WTC11 (cell line): ENCODE measurements at regions not wholly inside any gene's neighbourhood (a gene's known extent, or its start where the extent isn't known, plus 50 kb on each side); places are given as distances from the start of the nearest gene placed in this dataset.

Source experiments
- ATAC-seq: fragments of 200-7000 bp; cut with Tn5 transposase; 2 replicates; pipeline ENCODE4 v1.10.0; 2021; ENCODE audit warnings: mild to moderate bottlenecking, moderate library complexity
- CTCF ChIA-PET: fragments of 300-600 bp; sonication (Branson Sonifier 250); formaldehyde crosslinking; loops from one replicate; lab custom pipeline; 2021; ENCODE audit warnings: antibody characterized with exemption; lab: Charles Lee
- POLR2A ChIA-PET: fragments of 350-600 bp; sonication (Branson Sonifier 250); formaldehyde crosslinking; loops from one replicate; lab custom pipeline; 2021; ENCODE audit warnings: antibody characterized with exemption; lab: Charles Lee
- DNase-seq: peaks from one replicate; pipeline ENCODE4 v3.0.0; 2021; ENCODE audit warnings: low spot score
- H3K27ac Mint-ChIP-seq: 2 replicates; pipeline ENCODE4 v1.8.0; 2021; ENCODE audit warnings: mixed read lengths
- H3K27me3 Mint-ChIP-seq: 2 replicates; pipeline ENCODE4 v1.8.0; 2021; ENCODE audit warnings: low read depth, mild to moderate bottlenecking, moderate library complexity, mixed read lengths
- H3K36me3 Mint-ChIP-seq: 2 replicates; pipeline ENCODE4 v1.8.0; 2021; ENCODE audit warnings: mixed read lengths
- H3K4me1 Mint-ChIP-seq: 2 replicates; pipeline ENCODE4 v1.8.0; 2022; ENCODE audit warnings: mixed read lengths
- H3K4me3 Mint-ChIP-seq: 2 replicates; pipeline ENCODE4 v1.8.0; 2021; ENCODE audit warnings: mild to moderate bottlenecking, moderate library complexity, mixed read lengths
- H3K9me3 Mint-ChIP-seq: 2 replicates; pipeline ENCODE4 v1.8.0; 2021; ENCODE audit warnings: mixed read lengths
- ATF1 ChIP-seq: sonication (generic); formaldehyde crosslinking; IDR thresholded peaks from 2 replicates; pipeline ENCODE4 v1.8.1; 2023; ENCODE audit warnings: mild to moderate bottlenecking, moderate library complexity, missing genetic modification reagents
- ATF2 ChIP-seq: sonication (generic); formaldehyde crosslinking; IDR thresholded peaks from 2 replicates; pipeline ENCODE4 v1.8.1; 2022; ENCODE audit warnings: low read depth, missing genetic modification reagents, borderline replicate concordance
- CBFB ChIP-seq: sonication (generic); formaldehyde crosslinking; IDR thresholded peaks from 2 replicates; pipeline ENCODE4 v1.8.1; 2022; ENCODE audit warnings: mild to moderate bottlenecking, low read depth, missing genetic modification reagents
- E2F1 ChIP-seq: sonication (generic); formaldehyde crosslinking; IDR thresholded peaks from 2 replicates; pipeline ENCODE4 v1.8.0; 2022; ENCODE audit warnings: mild to moderate bottlenecking, missing genetic modification reagents
- FOXP4 ChIP-seq: sonication (generic); formaldehyde crosslinking; IDR thresholded peaks from 2 replicates; pipeline ENCODE4 v1.8.0; 2022; ENCODE audit warnings: mild to moderate bottlenecking, missing genetic modification reagents
- HMGA2 ChIP-seq: fragments of 250-450 bp; sonication (Bioruptor Pico); IDR thresholded peaks from 2 replicates; pipeline ENCODE4 v1.4.0; 2021; ENCODE audit warnings: mild to moderate bottlenecking, moderate library complexity
- JAZF1 ChIP-seq: fragments of 250-450 bp; sonication (Bioruptor Pico); IDR thresholded peaks from 2 replicates; pipeline ENCODE4 v1.9.0; 2021; ENCODE audit warnings: moderate library complexity, mild to moderate bottlenecking, inconsistent platforms
- MYBL2 ChIP-seq: sonication (generic); formaldehyde crosslinking; IDR thresholded peaks from 2 replicates; pipeline ENCODE4 v1.8.1; 2023; ENCODE audit warnings: mild to moderate bottlenecking, moderate library complexity, missing genetic modification reagents
- NFYB ChIP-seq: sonication (generic); formaldehyde crosslinking; conservative IDR thresholded peaks from 2 replicates; pipeline ENCODE4 v1.8.0; 2022; ENCODE audit warnings: low read depth, missing genetic modification reagents
- OVOL2 ChIP-seq: fragments of 250-450 bp; sonication (Bioruptor Pico); IDR thresholded peaks from 2 replicates; pipeline ENCODE4 v1.9.0; 2021; ENCODE audit warnings: mild to moderate bottlenecking, borderline replicate concordance
- PREB ChIP-seq: sonication (generic); formaldehyde crosslinking; IDR thresholded peaks from 2 replicates; pipeline ENCODE4 v1.8.1; 2022; ENCODE audit warnings: mild to moderate bottlenecking, missing genetic modification reagents, moderate library complexity, borderline replicate concordance
- TP53 ChIP-seq: sonication (generic); formaldehyde crosslinking; IDR thresholded peaks from 2 replicates; pipeline ENCODE4 v1.8.1; 2023; ENCODE audit warnings: mild to moderate bottlenecking, missing genetic modification reagents
- ZNF232 ChIP-seq: sonication (generic); formaldehyde crosslinking; IDR thresholded peaks from 2 replicates; pipeline ENCODE4 v1.8.0; 2022; ENCODE audit warnings: mild to moderate bottlenecking, missing genetic modification reagents
- ZNF263 ChIP-seq: sonication (generic); formaldehyde crosslinking; IDR thresholded peaks from 2 replicates; pipeline ENCODE4 v1.8.1; 2022; ENCODE audit warnings: low read depth, mild to moderate bottlenecking, moderate library complexity, missing genetic modification reagents
- ZNF423 ChIP-seq: fragments of 250-450 bp; sonication (Bioruptor Pico); IDR thresholded peaks from 2 replicates; pipeline ENCODE4 v2.1.2; 2022; ENCODE audit warnings: mild to moderate bottlenecking, moderate library complexity
- ZNF512 ChIP-seq: sonication (generic); formaldehyde crosslinking; IDR thresholded peaks from 2 replicates; pipeline ENCODE4 v1.8.1; 2022; ENCODE audit warnings: missing genetic modification reagents, borderline replicate concordance
- TF ChIP-seq, protein P1 (sequence below): sonication (generic); formaldehyde crosslinking; IDR thresholded peaks from 2 replicates; pipeline ENCODE4 v1.8.0; 2023; ENCODE audit warnings: missing genetic modification reagents, mild to moderate bottlenecking, borderline replicate concordance
- TF ChIP-seq, protein P2 (sequence below): sonication (generic); formaldehyde crosslinking; conservative IDR thresholded peaks from 2 replicates; pipeline ENCODE4 v1.8.1; 2023; ENCODE audit warnings: mild to moderate bottlenecking, low read depth, missing genetic modification reagents, moderate library complexity

DNA sequence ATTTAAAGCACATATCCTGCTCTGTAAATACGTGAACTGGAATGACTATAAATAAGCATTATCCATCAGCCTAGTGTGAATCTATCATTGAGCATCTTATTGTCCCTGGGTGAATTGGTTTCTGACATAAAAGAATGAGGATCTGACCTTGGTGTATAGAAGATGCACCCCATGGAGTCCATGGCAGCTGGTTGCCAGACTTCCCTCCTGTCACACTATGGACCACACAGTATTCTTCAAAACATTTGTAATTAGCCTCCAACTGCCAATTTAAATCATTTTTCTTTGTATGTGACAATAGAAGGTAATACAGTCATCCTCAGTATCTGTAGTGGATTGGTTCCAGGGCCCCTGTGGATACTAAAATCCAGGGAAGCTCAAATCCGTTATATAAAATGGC, 238.1 kb upstream of the ZWINT start:
- TF ChIP-seq TP53 (CRISPR knock-in tag), result no peak
- no peak for TF ChIP-seq PREB (CRISPR knock-in tag)
- TF ChIP-seq, protein P1, sequence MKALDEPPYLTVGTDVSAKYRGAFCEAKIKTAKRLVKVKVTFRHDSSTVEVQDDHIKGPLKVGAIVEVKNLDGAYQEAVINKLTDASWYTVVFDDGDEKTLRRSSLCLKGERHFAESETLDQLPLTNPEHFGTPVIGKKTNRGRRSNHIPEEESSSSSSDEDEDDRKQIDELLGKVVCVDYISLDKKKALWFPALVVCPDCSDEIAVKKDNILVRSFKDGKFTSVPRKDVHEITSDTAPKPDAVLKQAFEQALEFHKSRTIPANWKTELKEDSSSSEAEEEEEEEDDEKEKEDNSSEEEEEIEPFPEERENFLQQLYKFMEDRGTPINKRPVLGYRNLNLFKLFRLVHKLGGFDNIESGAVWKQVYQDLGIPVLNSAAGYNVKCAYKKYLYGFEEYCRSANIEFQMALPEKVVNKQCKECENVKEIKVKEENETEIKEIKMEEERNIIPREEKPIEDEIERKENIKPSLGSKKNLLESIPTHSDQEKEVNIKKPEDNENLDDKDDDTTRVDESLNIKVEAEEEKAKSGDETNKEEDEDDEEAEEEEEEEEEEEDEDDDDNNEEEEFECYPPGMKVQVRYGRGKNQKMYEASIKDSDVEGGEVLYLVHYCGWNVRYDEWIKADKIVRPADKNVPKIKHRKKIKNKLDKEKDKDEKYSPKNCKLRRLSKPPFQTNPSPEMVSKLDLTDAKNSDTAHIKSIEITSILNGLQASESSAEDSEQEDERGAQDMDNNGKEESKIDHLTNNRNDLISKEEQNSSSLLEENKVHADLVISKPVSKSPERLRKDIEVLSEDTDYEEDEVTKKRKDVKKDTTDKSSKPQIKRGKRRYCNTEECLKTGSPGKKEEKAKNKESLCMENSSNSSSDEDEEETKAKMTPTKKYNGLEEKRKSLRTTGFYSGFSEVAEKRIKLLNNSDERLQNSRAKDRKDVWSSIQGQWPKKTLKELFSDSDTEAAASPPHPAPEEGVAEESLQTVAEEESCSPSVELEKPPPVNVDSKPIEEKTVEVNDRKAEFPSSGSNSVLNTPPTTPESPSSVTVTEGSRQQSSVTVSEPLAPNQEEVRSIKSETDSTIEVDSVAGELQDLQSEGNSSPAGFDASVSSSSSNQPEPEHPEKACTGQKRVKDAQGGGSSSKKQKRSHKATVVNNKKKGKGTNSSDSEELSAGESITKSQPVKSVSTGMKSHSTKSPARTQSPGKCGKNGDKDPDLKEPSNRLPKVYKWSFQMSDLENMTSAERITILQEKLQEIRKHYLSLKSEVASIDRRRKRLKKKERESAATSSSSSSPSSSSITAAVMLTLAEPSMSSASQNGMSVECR, result no peak
- no peak for TF ChIP-seq MYBL2 (CRISPR knock-in tag)
- TF ChIP-seq E2F1 (CRISPR knock-in tag), result no peak
- no peak for TF ChIP-seq ZNF423 (CRISPR knock-in tag)
- no peak for TF ChIP-seq NFYB (CRISPR knock-in tag)
- TF ChIP-seq OVOL2 (CRISPR knock-in tag), result no peak
- POLR2A ChIA-PET, result no interaction called here

GRCh38 chr10:56596257-56596656, 235.2 kb upstream of the ZWINT start:
- CTCF ChIA-PET, result no interaction called here
- H3K9me3 Mint-ChIP-seq, result no peaks in the 10 kb centered on the region
- no peak for DNase-seq
- H3K4me3 Mint-ChIP-seq, result no peak overlapping the region
- ATAC-seq, result no peak
- no peak overlapping the region for H3K27ac Mint-ChIP-seq
- H3K4me1 Mint-ChIP-seq, result peaks cover 6% of the 10 kb centered on the region; the same call in 1 of the 2 replicates
- POLR2A ChIA-PET, result no interaction called here
- H3K36me3 Mint-ChIP-seq, result no peaks in the 10 kb centered on the region
- no peaks in the 10 kb centered on the region for H3K27me3 Mint-ChIP-seq
- TF ChIP-seq CBFB (no peak), JAZF1 (CRISPR knock-in tag) (no peak), ZNF263 (CRISPR knock-in tag) (no peak), HMGA2 (no peak), FOXP4 (no peak), NFYB (CRISPR knock-in tag) (no peak), ZNF512 (CRISPR knock-in tag) (no peak), MYBL2 (CRISPR knock-in tag) (no peak), ZNF232 (CRISPR knock-in tag) (no peak), ATF2 (no peak), ATF1 (CRISPR knock-in tag) (no peak)
- TF ChIP-seq, protein P2, sequence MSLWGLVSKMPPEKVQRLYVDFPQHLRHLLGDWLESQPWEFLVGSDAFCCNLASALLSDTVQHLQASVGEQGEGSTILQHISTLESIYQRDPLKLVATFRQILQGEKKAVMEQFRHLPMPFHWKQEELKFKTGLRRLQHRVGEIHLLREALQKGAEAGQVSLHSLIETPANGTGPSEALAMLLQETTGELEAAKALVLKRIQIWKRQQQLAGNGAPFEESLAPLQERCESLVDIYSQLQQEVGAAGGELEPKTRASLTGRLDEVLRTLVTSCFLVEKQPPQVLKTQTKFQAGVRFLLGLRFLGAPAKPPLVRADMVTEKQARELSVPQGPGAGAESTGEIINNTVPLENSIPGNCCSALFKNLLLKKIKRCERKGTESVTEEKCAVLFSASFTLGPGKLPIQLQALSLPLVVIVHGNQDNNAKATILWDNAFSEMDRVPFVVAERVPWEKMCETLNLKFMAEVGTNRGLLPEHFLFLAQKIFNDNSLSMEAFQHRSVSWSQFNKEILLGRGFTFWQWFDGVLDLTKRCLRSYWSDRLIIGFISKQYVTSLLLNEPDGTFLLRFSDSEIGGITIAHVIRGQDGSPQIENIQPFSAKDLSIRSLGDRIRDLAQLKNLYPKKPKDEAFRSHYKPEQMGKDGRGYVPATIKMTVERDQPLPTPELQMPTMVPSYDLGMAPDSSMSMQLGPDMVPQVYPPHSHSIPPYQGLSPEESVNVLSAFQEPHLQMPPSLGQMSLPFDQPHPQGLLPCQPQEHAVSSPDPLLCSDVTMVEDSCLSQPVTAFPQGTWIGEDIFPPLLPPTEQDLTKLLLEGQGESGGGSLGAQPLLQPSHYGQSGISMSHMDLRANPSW (CRISPR knock-in tag), result no peak

More for the DNA sequence above, 238.1 kb upstream of the ZWINT start:
- H3K4me1 Mint-ChIP-seq, result peaks cover 6% of the 10 kb centered on the region; the same call in 1 of the 2 replicates
- H3K4me3 Mint-ChIP-seq, result no peak overlapping the region
- CTCF ChIA-PET, result no interaction called here
- H3K27me3 Mint-ChIP-seq, result no peaks in the 10 kb centered on the region
- H3K36me3 Mint-ChIP-seq, result no peaks in the 10 kb centered on the region
- DNase-seq (no peak), ATAC-seq (no peak)
- no peaks in the 10 kb centered on the region for H3K9me3 Mint-ChIP-seq
- H3K27ac Mint-ChIP-seq, result no peak overlapping the region
